Tibial artery (tissue), 4 donors: ENCODE measurements at regions not wholly inside any gene's neighbourhood (a gene's known extent, or its start where the extent isn't known, plus 50 kb on each side); places are given as distances from the start of the nearest gene placed in this dataset.

Source experiments
- DNase-seq, 2 donors: peaks; one replicate each; pipeline ENCODE4 v3.0.0-alpha.2; 2019
- H3K27ac ChIP-seq, 2 donors: fragments of 200-600 bp; sonication (generic) in 1 of 2; 1 replicate in 1 of 2; 2 replicates in 1 of 2; pipeline ENCODE4 v1.5.1; 2018 to 2019; ENCODE audit warnings: mild to moderate bottlenecking in 1 of 2
- H3K27me3 ChIP-seq, 2 donors: fragments of 200-600 bp; sonication (generic) in 1 of 2; one replicate each; pipeline versions ENCODE4 v1.5.1 to v1.6.0; 2016 to 2019
- H3K36me3 ChIP-seq, 3 donors: fragments of 200-600 bp; sonication (generic) in 2 of 3; one replicate each; pipeline ENCODE4 v1.5.1; 2016 to 2019; ENCODE audit warnings: mild to moderate bottlenecking in 2 of 3
- H3K4me1 ChIP-seq, 4 donors: fragments of 200-600 bp; sonication (generic) in 2 of 4; 1 replicate in 3 of 4; 2 replicates in 1 of 4; pipeline ENCODE4 v1.5.1; 2016 to 2019
- H3K4me3 ChIP-seq, 2 donors: fragments of 200-600 bp; sonication (generic) in 1 of 2; 1 replicate in 1 of 2; 2 replicates in 1 of 2; pipeline ENCODE4 v1.5.1; 2018 to 2019; ENCODE audit warnings: mild to moderate bottlenecking in 2 of 2
- H3K9me3 ChIP-seq, 3 donors: fragments of 200-600 bp; sonication (generic) in 1 of 3; one replicate each; pipeline ENCODE4 v1.5.1; 2016 to 2019
- CTCF ChIP-seq, 2 experiments: fragments of 200-600 bp in 1 of 2; fragments of 450-650 bp in 1 of 2; IDR thresholded peaks; one replicate each; pipeline ENCODE4 v1.5.1; 2017 to 2019; ENCODE audit warnings: antibody characterized with exemption in 2 of 2, mild to moderate bottlenecking in 1 of 2, moderate library complexity in 1 of 2
- intact Hi-C: fragments of 100-400 bp; cut with DNase I; formaldehyde crosslinking; loops from one replicate; pipeline ENCODE4 v1.15.0; 2023; ENCODE audit warnings: low total_unique reads

- Histone ChIP-seq H3K9me3 (no peaks in the 10 kb centered on the region), H3K4me1 (no peaks in the 10 kb centered on the region), H3K27ac (no peak overlapping the region), H3K36me3 (no peaks in the 10 kb centered on the region), H3K4me3 (no peak overlapping the region), H3K27me3 (no peaks in the 10 kb centered on the region)
- TF ChIP-seq CTCF (IDR thresholded peaks at IDR 0.05), result no peak
- no peak for DNase-seq
- intact Hi-C loops, result no loop called here
Measured at GRCh38 chr15:46296002-46296401, 661.2 kb downstream of the SQOR start.

DNA sequence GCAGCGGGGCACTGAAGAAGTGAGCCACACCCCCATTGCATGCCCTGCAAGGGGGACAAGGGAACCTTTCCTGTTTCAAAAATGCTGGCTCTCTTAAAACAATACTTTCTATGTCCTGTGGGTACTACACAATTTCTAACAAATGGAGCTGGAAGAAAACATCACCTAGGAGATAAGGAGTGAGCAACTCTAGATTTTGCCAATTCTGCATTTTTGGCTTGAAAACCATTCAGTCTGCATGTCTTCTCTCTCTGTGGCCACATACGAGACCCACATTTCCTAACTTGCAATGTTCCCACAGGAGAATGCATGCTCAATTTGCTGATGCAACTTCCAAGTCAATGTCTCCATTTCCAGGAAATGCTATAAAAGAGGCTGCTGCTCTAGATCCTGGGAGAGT is 662.0 kb downstream of the SQOR start:
- Histone ChIP-seq H3K4me1 (no peaks in the 10 kb centered on the region), H3K27ac (no peak overlapping the region), H3K9me3 (no peaks in the 10 kb centered on the region), H3K4me3 (no peak overlapping the region), H3K36me3 (no peaks in the 10 kb centered on the region), H3K27me3 (no peaks in the 10 kb centered on the region)
- intact Hi-C loops, result no loop called here
- TF ChIP-seq CTCF (IDR thresholded peaks at IDR 0.05), result no peak
- DNase-seq, result no peak

GRCh38 chr15:46297766-46298165 is 662.9 kb downstream of the SQOR start:
- Histone ChIP-seq H3K4me3 (no peak overlapping the region), H3K27ac (no peak overlapping the region), H3K36me3 (no peaks in the 10 kb centered on the region), H3K9me3 (no peaks in the 10 kb centered on the region), H3K27me3 (no peaks in the 10 kb centered on the region), H3K4me1 (no peaks in the 10 kb centered on the region)
- TF ChIP-seq CTCF (IDR thresholded peaks at IDR 0.05), result no peak
- intact Hi-C loops, result no loop called here
- no peak for DNase-seq

GRCh38 chr15:46300716-46301115 is 665.9 kb downstream of the SQOR start:
- DNase-seq, result no peak
- intact Hi-C loops, result no loop called here
- no peak for TF ChIP-seq CTCF (IDR thresholded peaks at IDR 0.05)
- no peaks in the 10 kb centered on the region for H3K9me3 ChIP-seq
- H3K27me3 ChIP-seq, result peaks cover 0 to 3% of the 10 kb centered on the region in 2 donors
- H3K4me3 ChIP-seq, result no peak overlapping the region
- H3K27ac ChIP-seq, result no peak overlapping the region
- H3K36me3 ChIP-seq, result no peaks in the 10 kb centered on the region
- H3K4me1 ChIP-seq, result no peaks in the 10 kb centered on the region

DNA sequence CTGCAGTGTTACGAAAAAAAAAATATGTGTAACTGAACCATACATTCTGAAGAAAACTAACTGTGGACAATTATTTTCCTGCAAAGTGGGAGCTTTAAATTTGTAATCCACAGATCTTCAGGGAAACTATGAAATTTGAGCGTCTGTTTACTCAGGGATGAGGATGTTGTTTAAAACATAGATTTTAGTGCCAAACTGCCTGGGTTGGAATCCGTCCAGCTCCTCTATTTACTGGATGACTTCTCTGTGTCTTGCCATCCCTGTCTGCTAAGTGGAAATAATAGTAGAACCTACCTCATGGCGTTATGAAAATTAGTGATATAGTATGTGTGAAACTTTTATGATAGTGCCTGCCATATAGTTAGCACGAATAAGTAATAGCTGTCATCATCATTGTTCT is 666.5 kb downstream of the SQOR start:
- no peak for DNase-seq
- Histone ChIP-seq H3K27me3 (peaks cover 0 to 4% of the 10 kb centered on the region in 2 donors), H3K4me3 (no peak overlapping the region), H3K4me1 (no peaks in the 10 kb centered on the region), H3K27ac (no peak overlapping the region), H3K36me3 (no peaks in the 10 kb centered on the region), H3K9me3 (no peaks in the 10 kb centered on the region)
- TF ChIP-seq CTCF (IDR thresholded peaks at IDR 0.05), result no peak
- intact Hi-C loops, result no loop called here

- TF ChIP-seq CTCF (IDR thresholded peaks at IDR 0.05), result no peak
- H3K36me3 ChIP-seq, result no peaks in the 10 kb centered on the region
- no peaks in the 10 kb centered on the region for H3K4me1 ChIP-seq
- intact Hi-C loops, result no loop called here
- DNase-seq, result no peak
- H3K9me3 ChIP-seq, result no peaks in the 10 kb centered on the region
- no peak overlapping the region for H3K27ac ChIP-seq
- peaks cover 0 to 4% of the 10 kb centered on the region in 2 donors for H3K27me3 ChIP-seq
- no peak overlapping the region for H3K4me3 ChIP-seq
Measured at GRCh38 chr15:46301826-46302225, 667.0 kb downstream of the SQOR start.
